ENCODE measurements at regions not wholly inside any gene's neighbourhood (a gene's known extent, or its start where the extent isn't known, plus 50 kb on each side); places are given as distances from the start of the nearest gene placed in this dataset.
"Not testable (repeated sequence)": the region's sequence is repeated elsewhere in the genome, so short reads cannot be mapped to it uniquely, and the experiment has no call there.

DNA sequence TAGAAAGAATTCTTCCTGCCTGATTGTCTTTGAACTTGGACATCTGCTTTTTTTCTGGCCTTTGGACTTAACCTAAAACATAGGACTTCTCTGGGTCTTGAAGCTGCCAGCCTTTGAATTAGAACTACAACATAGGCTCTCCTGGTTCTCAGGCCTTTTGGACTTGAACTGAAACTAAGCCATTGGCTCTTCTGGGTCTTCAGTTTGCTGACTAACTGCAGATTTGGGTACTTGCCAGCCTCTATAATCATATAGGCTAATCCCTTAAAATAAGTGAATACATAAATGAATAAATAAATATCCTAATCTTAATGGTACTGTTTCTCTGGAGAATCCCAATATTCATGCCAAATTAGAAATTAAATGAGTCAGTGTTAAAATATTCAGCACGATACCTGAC, 473.4 kb upstream of the PAPPA start:
- no peak for DNase-seq

DNA sequence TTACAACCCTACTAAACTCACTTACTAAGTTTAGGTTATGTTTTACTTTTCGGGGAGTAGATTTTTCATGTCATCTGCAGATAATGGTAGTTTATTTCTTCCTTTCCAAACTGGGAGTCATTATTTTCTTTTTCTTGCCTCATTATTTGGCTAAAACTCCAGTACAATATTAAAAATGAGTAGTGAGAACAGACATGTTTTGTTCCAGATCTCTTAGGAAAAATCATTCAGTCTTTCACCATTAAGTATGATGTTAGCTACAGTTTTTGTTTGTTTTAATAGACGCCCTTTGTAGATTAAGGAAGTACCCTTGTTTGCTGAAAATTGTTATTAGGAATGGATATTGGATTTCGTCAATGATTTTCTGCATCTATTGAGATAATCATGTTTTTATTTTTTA, 472.0 kb upstream of the PAPPA start:
- no peak for DNase-seq

DNA sequence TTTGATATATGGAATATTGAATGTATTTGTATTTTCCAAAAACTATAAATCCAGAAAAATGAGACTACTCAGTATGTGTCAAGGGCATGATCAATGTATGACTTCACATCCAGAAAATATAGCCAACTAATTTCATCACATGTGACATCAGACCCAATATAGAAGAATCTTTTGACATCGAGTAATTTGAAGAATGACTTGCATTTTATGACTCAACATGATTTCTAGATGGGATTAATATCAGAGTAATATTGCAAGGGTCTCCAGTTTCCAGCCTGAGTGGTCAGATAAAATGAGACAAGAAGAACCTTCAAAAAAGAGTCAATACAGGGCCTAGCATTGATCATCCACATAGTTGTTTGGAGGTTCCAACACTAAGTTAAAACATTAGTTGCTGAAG, 467.5 kb upstream of the PAPPA start:
- no peak for DNase-seq

DNA sequence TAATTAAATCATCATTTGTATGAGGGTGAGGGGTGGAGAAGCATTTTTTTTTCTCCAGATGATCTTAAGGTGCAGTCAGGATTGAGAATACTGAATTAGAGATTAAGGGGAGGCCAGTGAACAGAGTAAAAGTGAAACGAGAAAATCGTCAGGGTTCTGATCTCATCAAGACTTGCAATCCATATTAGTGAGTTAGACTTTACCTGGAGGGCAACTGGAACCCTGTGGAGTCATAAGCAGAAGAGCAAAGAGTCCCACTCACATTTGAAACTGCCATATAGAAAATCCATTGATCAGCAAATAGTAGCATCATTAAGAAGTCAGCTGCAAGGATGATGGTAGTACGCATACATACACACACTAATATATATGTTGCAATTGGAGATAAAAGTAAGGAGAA, 466.2 kb upstream of the PAPPA start:
- no peak for DNase-seq

DNA sequence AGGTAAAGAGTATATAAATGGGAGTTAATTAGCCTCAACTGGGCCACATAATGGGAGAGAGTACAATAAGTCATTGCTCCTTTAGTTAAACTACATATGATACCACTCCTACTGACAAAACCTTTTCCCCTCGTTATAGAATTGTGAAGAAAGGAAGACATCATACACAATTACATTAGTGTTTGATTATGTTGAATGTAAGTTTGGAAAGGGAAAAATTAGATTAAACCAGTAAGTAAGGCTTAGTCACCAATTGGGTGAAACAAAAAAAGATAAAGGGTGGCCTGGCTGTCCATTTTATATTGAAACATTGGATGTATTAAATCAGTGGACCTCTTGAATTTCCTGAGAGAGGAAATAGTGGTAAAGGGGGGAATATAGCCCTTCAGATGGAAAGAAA, 464.3 kb upstream of the PAPPA start:
- DNase-seq = no peak

DNA sequence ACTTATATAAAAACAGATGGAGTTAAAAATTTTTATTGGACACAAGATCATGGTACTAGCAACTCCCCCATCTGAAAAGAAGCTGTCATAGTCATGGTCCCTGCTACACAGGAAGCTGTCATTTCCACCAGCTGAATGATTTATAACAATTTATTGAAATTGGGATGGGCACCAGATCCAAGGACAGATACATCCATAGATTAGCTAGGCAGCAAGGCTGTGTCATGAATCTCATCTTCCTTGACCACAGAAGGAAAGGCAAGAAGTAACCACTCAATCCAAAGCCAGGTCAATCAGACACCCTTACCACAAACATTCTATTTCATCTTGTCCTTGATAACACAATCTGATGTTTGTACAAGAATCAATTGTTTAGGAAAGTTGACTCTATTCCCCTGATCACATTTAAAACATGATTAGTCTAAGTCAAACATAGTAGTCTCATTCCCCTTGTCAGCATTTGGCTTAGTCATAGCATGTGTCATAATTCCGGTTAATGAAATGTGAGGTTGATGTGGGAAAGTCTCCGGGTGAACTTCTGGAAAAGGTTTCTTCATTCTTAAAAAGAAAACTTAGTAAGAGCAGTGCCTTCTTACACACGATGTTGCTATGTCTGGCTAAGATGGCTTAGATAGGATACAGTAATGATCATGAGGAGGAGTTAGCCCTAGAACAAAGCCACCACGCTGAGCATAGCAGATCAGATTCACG, 462.6 kb upstream of the PAPPA start:
- no peak for DNase-seq

DNA sequence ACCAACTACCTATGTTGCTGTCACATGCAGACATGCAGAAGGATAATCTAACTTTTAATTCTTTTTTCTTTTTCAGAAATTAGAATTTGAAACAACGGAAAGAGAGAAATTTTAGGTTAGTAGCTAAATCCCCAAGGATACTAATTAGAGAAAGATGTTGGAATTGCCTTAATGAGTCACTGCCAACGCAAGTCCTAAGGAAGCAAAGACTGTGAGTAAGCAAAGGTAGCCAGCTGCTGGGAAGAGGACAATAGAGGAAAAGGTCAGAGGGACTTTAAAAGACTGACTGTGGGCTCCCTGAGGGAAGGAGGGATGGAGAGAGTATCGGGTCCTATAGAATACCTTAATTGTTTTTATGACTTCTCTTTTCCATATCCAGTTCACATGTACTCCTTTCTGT, 461.9 kb upstream of the PAPPA start:
- no peak for DNase-seq

DNA sequence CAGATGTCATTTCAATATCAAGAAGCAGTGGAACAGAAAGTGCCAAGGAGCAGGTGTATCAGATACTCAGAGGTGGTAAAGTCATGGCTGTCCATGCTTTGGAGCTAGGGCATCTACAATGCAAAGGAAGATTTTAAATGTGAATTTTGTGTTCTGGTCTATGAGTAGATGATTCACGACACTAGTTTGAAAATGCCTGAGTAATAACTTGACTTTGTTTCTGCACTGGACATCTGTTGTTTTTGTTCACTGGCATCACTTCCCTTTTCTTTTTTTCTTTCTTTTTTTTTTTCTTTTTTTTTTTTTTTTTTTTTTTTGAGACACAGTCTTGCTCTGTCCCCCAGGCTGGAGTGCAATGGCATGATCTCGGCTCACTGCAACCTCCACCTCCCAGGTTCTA, 460.7 kb upstream of the PAPPA start:
- not testable (repeated sequence) for DNase-seq

DNA sequence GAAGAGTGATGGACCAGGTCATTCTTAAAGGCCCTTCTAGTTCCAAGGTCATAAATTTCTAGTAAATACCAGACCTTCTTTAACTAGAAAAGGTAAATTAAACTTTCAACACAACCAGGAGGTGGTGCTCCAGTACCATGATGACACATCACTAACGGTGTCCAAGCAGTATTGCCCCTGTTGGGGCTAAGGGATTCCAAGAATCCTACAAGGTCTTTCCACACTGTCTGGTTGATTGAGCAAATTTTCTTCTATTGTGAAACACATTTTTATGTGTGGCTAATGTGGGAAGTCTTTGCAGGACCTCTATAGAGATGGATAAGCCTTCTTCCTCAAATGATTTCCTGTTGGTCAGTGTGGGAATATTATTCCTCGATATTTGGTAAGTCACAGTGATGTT, 459.6 kb upstream of the PAPPA start:
- DNase-seq = no peak

DNA sequence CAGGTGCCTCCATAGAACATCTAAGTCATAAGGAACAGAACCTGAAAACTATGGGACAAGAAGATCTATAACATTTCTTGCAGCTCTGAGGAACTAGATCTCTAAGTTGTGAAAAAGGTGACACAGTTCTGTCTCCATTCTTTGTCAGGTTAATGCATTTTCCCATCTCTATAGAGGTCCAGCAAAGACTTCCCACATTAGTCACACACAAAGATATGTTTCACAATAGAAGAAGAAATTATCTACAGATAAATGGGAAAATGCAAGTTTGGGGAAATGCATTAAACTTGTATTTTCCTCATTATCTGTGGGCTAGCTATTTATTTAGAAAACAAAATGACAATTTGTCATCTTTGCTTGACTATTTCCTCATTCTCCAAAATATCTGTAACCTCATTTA, 458.6 kb upstream of the PAPPA start:
- DNase-seq = no peak

DNA sequence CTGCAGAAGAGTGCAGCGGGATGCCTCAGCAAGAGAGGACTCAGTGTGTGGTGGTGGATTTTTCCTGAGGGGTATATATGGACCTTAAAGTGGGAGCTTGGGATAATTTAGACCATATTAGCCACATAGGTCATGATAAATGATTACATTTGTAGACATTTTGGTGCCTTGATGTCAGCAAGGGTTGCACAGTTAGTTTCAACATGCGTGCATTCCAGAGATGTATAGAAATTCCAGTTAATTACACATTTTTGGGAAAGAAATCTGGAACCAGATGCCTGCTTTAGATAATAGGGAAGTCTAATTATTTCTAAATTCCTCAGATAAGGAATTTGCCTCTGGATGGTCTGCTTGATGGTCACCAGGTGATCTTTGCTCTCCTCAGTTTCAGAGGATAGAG, 440.6 kb upstream of the PAPPA start:
- no peak for DNase-seq

DNA sequence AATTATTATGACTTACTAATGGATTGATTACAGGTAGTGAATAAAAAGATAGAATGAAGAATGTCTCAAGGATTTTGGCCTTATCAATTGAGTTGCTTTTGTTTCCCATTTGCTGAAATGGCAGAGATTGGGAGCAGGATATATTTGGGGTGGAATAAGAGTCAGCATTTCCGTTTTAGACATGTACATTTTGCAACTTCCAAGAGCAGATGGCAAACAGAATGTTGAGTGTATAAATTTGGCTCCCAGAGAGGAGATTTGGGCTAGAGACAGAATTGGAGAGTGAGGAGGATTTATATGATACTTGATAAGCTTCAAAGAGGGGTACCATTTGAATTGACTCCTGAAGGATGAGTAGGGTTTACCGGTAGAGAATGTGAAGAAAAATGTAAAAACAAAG, 437.9 kb upstream of the PAPPA start:
- no peak for DNase-seq

DNA sequence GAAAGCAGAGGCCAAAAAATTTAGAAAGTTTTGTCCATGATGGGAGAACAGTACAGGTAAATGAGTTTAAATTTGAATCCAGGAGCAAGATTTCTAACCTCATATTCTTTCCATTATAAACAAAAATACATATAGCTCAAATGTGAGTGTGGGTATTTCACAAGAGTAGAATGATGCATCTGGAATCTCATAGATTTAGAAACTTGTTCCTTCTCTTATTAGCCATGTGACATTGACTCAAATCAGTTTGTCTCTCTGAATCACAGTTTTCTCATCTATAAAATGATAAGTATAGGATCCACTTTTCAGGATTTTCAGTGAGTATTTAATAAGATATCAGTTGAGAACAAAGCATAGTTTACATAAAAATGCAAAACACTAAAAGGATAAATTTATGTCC, 436.3 kb upstream of the PAPPA start:
- DNase-seq = no peak

DNA sequence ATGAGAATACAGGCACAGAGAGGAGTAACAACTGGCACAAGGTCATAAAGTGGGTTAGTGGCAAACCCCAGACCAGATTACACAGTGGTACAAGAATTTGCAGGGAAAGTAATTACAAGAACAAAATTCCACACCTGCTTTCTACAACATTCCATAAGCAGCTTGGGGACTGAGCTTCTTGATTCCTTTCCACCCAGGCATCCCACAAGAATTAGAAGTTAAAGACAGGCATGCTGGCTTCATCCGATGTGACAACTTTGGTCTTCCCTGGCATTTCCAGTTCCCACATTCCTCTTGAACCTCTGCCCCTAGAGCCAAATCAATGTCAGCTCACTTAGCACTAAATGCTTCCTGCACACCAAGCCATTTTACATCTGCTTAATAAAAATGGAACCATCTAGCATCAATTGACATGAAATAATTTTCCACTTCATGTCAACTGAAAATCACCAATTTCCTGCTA, 435.8 kb upstream of the PAPPA start:
- DNase-seq = no peak

DNA sequence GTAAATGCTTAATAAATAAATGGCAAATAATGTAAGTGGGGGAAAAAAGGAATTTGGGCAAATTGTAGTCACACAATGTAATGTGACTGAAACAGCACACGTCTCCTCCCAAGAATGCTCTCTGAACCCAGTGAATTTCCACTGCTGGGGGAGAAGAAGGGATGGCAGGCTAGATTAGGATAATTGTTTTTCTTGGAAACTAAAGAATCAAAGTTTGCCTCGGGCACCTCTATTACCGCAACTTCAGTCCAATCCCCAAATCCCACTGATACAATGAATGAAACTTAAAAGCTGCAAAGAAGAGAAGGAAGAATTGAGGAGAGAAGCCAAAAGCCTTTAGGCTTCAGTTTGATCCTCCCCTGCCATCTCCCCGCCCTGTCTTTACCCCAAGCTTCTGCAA, 423.2 kb upstream of the PAPPA start:
- DNase-seq = no peak

DNA sequence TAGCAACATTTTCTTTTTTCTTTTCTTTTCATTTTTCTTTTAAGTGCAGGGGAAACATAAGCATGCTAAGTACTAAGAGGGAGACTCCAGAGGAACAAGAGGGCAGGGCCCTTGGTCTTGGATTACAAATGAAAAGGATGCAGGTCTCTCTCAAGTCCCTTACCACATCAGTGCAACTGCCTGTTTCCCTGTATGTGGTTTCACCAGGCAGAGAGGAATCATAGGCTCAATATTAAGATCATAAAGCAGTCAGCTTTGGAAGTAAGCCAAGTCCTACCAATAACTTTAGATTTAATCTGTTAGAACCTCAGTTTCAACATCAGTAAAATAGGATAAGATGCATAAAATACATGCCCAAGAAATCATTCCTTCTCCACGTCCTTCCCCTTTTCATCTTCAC, 422.7 kb upstream of the PAPPA start:
- DNase-seq = no peak

DNA sequence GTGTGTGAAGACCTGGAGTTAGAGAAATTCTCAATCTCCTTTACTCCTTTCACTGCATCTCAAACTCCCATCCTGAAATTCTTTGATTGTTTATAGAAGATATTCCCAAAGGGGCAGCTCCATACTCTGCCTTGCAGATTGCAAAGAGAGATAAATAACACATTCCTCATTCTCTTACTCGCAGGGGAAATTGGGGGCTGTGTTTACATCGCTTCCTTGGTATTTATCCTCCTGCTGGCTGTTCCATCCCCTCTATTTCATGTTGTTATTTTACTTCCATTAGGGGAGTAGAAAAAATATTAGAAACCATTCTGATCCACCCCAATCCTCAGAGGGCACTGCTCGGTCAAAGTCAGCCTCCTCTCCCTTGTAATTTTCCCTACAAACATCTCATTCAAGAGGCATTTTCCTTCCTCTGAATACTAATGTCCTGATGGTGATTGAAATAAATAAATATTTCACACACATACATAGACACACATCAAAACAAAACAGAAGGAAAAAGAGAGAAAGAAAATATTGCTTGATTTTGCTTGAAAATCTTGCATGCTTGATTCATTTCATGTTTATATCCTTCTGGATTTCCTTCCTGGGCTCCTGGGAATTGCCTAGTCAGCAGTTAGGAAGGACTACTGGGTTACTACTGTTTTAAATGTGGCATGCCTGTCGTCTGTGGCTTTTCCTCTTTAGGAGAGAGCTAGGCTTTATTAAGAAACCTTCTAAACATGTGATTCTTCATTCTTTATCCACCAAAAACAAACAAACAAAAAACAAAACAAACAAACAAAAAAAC, 420.1 kb upstream of the PAPPA start:
- DNase-seq = no peak

DNA sequence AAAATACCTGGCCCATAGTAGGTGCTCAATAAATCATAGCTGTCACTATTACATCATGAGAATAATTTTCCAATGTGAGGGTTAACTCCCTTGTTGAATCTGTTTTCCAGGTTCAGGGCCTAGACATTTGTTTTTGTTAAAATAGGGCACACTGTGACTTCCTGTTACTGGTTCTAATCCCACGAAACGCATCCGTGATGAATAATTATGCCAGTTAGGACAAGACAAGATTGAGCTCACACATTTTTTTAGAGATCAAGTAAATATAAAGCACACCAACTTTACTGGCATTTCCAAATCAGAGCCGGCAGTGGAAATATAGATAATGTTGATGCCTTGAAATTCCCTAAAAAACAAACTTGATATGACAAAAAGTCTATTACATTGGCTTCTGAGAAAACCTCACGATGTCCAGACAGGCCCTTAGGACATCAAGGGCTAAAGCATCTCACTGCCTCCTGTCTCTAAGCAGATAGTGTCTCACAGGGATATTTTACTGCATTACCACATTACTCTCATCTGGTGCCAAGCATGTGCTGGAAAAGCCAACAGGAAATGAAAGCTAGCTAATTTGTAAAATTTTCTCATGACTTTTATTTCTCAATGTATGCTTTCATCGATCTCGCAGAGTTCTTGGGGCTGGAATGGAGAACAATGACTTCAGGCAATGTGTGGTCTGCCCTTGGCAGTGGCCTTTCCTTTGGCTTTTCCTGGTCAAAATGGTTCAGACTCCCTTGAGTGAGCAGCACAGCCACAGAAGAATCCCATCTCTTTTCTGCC, 414.3 kb upstream of the PAPPA start:
- DNase-seq = no peak

DNA sequence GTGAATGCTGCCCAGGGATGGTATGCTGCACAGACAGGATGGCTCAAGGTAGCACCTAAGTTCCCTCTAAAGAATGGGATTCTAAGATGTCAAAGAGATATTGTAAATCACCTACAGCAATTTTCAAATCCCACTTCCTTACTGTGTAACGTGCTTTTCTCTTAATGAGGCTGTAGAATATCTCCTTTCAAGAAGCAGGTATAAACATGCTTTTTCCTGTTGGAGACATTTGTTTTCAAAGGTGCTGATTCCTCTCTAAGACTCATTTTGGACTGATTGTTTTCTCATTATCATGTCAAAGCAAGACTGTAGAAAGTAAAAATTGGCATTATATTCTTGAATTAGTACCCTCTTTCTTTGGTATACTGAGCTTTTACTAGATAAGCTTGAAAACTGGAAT, 412.6 kb upstream of the PAPPA start:
- DNase-seq = no peak

DNA sequence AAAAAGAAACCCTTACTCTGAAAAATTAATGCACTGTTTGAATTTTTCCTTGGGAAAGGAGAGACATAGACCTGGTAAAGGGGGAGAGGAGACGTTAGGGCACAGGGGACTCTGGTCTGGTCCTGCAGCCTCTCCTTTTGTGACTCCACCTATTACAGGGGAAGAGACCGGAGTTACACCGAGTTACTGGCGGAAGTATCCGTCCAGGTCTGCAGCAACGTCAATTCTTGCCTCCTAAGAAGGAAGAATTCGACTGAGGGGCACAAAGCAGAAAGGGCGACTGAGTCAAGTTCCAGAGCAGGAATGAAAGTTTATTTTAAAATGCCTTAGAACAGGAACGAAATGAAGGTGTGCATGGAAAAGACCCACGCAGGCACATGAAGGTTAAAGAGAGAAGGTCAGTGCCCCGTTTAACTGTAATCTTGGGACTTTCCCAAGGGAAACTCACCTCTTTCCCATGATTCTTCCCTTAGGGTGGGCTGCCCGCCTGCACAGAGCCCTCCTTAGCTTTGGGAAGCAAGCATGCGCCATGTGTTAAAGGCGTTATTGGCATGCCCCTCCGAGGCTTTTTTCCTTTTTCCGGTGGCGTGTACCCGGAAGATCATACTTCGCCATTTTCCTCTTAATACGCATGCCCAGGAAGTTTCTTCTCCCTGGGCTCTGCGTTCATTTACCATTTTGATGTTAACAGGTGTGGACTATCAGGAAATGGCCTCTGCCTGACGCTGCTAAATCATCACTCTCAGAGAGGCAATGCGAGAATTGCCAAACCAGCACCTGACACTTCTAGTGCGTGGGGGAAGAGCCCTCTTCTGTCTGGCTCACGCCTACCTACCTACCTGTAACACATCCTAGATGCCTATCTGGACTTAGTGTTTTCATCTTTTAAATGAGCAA, 409.6 kb upstream of the PAPPA start:
- DNase-seq = no peak

DNA sequence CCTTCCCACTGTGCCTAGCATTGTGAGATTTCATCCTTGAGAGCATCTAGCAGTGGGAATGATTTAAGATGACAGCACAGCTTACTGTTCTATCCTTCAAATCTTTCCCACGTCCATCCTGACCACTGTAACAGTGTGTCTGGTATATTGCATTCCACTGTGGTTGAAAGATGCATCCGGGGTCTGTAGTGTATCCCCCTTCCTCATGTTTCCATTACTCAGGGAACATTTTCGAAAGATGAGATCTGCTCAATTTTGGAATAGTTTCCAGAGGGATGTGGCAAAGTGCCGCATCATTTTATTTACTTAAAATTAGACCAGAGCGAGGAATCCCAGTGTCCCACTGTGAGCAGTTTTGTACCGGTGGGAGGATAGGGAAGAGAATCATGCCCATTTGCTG, 407.1 kb upstream of the PAPPA start:
- DNase-seq = no peak

DNA sequence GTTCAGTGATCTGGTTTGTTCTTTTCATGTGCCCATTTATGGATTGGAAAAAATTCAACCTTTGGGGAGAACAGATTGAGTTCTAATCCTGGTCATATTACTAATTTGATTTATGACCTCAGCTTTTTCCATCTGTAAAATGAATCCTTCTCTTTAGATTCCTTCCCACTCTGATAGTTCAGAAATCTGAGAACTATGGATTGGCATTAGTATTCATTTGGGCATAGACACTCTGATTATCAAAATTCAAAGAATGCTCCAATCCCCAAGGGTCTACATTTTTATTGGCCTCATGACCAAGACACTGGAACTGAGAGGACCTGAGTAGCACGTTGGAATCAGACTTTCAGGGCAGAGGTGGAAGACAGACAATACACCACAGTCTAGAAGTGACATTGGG, 405.9 kb upstream of the PAPPA start:
- no peak for DNase-seq

DNA sequence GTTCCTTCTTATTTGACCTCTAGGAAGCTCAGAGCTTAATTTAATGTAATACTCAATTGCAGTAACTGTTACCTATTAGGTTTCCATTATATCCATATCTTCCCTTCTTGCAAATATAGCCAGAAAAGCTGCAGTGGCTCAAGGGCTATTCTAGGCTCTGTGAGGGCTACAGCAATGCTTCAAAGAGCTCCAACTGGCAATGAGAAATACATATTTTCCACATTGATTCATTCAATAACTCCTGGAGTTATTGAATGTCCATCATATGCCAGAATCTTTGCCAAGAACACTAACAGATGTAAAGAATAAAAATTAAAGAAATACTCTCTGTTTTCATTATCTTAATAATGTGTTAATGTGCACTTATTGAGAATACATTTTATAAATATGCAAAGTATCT, 396.9 kb upstream of the PAPPA start:
- no peak for DNase-seq
